Osteoblast (primary cell): ENCODE measurements at regions not wholly inside any gene's neighbourhood (a gene's known extent, or its start where the extent isn't known, plus 50 kb on each side); places are given as distances from the start of the nearest gene placed in this dataset.

Experiments used
- DNase-seq: peaks from one replicate; pipeline ENCODE4 v3.0.0; 2011; ENCODE audit warnings: low spot score, mixed read lengths; ENCODE audit not compliant: insufficient read length; ENCODE audit errors: missing footprints
- H2AFZ ChIP-seq: 2 replicates; pipeline ENCODE4 v1.6.0; 2011; ENCODE audit warnings: mild to moderate bottlenecking, low read length
- H3K27ac ChIP-seq: 2 replicates; pipeline ENCODE4 v1.5.1; 2011; ENCODE audit warnings: mild to moderate bottlenecking, low read depth, low read length, moderate library complexity
- H3K27me3 ChIP-seq: 2 replicates; pipeline ENCODE4 v1.6.0; 2012; ENCODE audit warnings: mild to moderate bottlenecking, control low read depth, inconsistent platforms, low read length, moderate library complexity; ENCODE audit not compliant: insufficient read depth
- H3K36me3 ChIP-seq: 2 replicates; pipeline ENCODE4 v1.5.1; 2011; ENCODE audit warnings: mild to moderate bottlenecking, low read length, control low read depth, moderate library complexity; ENCODE audit not compliant: insufficient read depth
- H3K4me1 ChIP-seq: 2 replicates; pipeline ENCODE4 v1.5.1; 2011; ENCODE audit warnings: mild to moderate bottlenecking, low read length, control low read depth, moderate library complexity; ENCODE audit not compliant: insufficient read depth
- H3K4me2 ChIP-seq: 2 replicates; pipeline ENCODE4 v1.6.0; 2011; ENCODE audit warnings: mild to moderate bottlenecking, low read length; ENCODE audit not compliant: insufficient read depth
- H3K4me3 ChIP-seq: fragments of 200-600 bp; sonication (generic); 3 replicates; pipeline ENCODE4 v1.5.1; 2012; ENCODE audit warnings: mild to moderate bottlenecking, low read length, inconsistent platforms; ENCODE audit not compliant: insufficient read depth
- H3K79me2 ChIP-seq: 2 replicates; pipeline ENCODE4 v1.6.0; 2012; ENCODE audit warnings: mild to moderate bottlenecking, low read length, control low read depth, inconsistent platforms; ENCODE audit not compliant: insufficient read depth
- H3K9me3 ChIP-seq: 2 replicates; pipeline ENCODE4 v1.5.1; 2011; ENCODE audit warnings: low read depth, low read length, control low read depth
- H4K20me1 ChIP-seq: 2 replicates; pipeline ENCODE4 v1.6.0; 2012; ENCODE audit warnings: mild to moderate bottlenecking, low read length, control low read depth; ENCODE audit not compliant: insufficient read depth
- TF ChIP-seq, protein P1 (sequence below): IDR thresholded peaks from 2 replicates; pipeline ENCODE4 v1.5.1; 2011; ENCODE audit warnings: mild to moderate bottlenecking, low read depth, low read length, moderate library complexity; ENCODE audit errors: extremely low read depth

DNA sequence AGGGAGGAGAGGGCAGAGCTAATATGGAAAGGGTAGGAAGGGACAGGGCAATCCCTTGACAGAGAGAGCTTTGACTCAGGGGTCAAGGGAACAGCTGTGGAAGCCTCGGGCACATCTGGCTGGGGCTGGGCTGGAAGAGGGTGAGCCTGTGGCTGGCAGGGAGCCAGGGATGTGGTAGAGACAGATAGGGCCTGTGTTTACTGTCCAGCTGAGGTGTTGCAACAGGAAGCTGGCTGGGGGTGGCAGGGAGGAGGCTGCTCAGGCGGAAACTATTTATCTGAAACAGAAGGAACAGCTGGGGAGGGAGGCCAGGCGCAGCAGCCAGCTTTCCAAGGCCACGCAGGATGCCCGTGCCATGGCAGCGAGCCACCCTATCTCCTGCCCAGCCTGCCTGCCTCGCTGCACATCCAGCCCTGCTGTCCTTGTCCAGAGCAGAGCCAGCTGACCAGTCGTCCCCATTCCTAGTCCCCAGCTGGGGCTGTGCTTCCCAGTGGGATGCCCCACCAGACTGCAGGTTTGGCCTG lies 264.7 kb downstream of the CYP26B1 start:
- Histone ChIP-seq H3K27ac (peak overlapping the region; percentile 8), H4K20me1 (no peaks in the 10 kb centered on the region), H3K9me3 (peaks cover 7% of the 10 kb centered on the region), H3K4me1 (peaks cover 44% of the 10 kb centered on the region), H3K36me3 (no peaks in the 10 kb centered on the region), H3K79me2 (no peaks in the 10 kb centered on the region), H3K27me3 (no peaks in the 10 kb centered on the region), H3K4me2 (no peak overlapping the region), H3K4me3 (no peak overlapping the region), H2AFZ (no peak overlapping the region)
- peak; percentile 89 for DNase-seq
- TF ChIP-seq, protein P1, sequence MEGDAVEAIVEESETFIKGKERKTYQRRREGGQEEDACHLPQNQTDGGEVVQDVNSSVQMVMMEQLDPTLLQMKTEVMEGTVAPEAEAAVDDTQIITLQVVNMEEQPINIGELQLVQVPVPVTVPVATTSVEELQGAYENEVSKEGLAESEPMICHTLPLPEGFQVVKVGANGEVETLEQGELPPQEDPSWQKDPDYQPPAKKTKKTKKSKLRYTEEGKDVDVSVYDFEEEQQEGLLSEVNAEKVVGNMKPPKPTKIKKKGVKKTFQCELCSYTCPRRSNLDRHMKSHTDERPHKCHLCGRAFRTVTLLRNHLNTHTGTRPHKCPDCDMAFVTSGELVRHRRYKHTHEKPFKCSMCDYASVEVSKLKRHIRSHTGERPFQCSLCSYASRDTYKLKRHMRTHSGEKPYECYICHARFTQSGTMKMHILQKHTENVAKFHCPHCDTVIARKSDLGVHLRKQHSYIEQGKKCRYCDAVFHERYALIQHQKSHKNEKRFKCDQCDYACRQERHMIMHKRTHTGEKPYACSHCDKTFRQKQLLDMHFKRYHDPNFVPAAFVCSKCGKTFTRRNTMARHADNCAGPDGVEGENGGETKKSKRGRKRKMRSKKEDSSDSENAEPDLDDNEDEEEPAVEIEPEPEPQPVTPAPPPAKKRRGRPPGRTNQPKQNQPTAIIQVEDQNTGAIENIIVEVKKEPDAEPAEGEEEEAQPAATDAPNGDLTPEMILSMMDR, result no peak

DNA sequence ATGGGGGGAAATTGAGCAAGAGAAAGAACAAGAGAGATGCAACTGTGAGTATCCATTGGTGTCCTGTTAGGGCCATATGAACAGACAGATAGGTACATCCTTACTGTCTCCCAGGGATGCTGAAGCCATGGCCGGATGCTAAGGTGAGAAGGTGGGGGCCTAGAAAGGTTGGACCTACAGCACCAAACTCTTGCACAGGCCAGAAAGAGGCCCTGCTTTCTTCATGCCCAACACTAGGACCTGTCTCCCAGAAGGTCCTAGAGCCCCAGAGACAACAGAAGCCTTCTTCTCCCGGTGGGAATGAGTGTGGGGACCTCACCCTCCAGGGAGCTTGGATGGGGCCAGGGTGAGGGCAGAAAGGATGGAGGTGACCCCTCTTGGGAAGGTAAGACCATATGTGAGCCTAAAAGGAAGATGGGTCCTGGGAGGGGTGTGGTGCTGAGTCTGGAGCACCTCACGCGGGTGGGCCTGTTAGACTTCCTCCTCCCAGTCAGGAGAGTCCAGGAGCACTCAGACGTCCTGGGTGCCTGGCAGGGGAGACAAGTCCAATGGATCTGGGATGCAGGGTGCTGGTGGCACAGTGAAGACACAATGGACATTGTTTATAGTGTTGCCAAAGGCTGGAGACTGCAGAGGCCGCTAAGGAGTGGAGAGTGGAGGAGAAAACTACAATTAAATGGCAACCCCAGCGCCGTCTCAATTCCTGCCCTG lies 265.3 kb downstream of the CYP26B1 start:
- H3K4me3 ChIP-seq, result no peak overlapping the region
- no peak overlapping the region for H3K4me2 ChIP-seq
- TF ChIP-seq, protein P1, result no peak
- H3K27ac ChIP-seq, result peak overlapping the region; percentile 8
- no peaks in the 10 kb centered on the region for H3K36me3 ChIP-seq
- no peak for DNase-seq
- peaks cover 44% of the 10 kb centered on the region for H3K4me1 ChIP-seq
- peaks cover 7% of the 10 kb centered on the region for H3K9me3 ChIP-seq
- H2AFZ ChIP-seq, result no peak overlapping the region
- H4K20me1 ChIP-seq, result no peaks in the 10 kb centered on the region
- no peaks in the 10 kb centered on the region for H3K79me2 ChIP-seq
- no peaks in the 10 kb centered on the region for H3K27me3 ChIP-seq

DNA sequence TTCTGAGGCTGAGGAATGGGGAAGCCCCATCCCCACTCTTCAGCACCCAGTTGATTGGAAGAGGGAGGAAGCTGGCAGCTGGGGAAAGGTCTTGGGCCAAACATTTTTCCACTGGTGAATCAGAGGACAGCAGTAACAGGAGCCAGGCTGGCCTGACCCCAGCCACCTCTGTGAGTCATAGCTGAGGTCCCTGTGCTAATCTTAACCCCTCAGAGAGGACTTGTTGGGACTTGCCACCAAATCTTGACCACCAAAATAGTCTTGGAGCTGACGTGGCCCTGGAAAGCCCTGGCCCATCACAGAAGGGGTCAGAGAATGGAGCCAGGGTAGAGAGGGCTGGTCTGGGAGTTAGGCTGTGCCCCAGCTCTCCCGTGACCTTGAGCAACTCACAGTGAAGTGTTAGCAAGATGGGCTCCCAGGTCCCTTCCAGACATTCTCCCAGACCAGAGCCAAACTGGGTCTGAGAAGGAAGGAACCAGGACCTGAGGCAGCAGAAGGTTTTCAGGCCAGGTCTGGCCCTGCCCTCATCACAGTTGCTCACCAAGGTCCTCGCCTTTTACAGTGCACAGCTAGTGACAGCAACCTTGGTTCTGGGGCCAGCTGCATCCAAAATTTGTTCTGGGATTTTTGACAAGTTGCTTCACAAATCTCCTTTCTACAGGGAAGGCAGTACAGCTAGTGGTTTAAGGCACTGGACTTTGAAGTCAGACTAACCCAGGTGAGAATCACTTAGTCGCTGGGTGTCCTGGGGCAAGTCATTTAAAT lies 266.6 kb downstream of the CYP26B1 start:
- DNase-seq, result peak; percentile 94
- Histone ChIP-seq H3K4me3 (no peak overlapping the region), H3K4me1 (peaks cover 44% of the 10 kb centered on the region), H2AFZ (no peak overlapping the region), H3K27me3 (no peaks in the 10 kb centered on the region), H3K36me3 (no peaks in the 10 kb centered on the region), H3K4me2 (no peak overlapping the region), H3K27ac (peak overlapping the region; percentile 26), H3K9me3 (peaks cover 7% of the 10 kb centered on the region), H4K20me1 (no peaks in the 10 kb centered on the region), H3K79me2 (no peaks in the 10 kb centered on the region)
- TF ChIP-seq, protein P1, result no peak

DNA sequence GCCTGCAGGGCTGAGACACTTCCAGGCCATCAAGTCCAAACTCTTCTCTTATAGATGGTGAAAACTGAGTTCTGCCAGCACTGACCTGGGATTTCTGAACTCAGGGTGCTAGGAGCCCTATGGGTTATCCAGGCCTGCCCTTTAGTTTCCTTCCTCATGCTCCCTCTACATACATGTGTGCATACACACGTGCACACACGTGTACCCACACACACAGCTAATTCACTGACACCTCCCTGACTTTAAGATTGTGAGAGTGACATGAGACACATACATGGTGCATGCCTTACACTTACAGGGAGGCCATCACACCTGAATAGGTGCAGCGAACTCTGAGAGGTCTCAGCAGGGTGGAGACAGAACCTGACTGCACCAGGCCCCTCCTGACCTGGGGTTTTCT lies 267.4 kb downstream of the CYP26B1 start:
- TF ChIP-seq, protein P1, result no peak
- peaks cover 4% of the 10 kb centered on the region for H3K9me3 ChIP-seq
- no peak for DNase-seq
- no peaks in the 10 kb centered on the region for H4K20me1 ChIP-seq
- no peak overlapping the region for H3K4me2 ChIP-seq
- no peak overlapping the region for H3K4me3 ChIP-seq
- no peak overlapping the region for H3K27ac ChIP-seq
- H3K27me3 ChIP-seq, result no peaks in the 10 kb centered on the region
- H3K36me3 ChIP-seq, result no peaks in the 10 kb centered on the region
- no peaks in the 10 kb centered on the region for H3K79me2 ChIP-seq
- peaks cover 44% of the 10 kb centered on the region for H3K4me1 ChIP-seq
- no peak overlapping the region for H2AFZ ChIP-seq
